ENCODE measurements at regions not wholly inside any gene's neighbourhood (a gene's known extent, or its start where the extent isn't known, plus 50 kb on each side); places are given as distances from the start of the nearest gene placed in this dataset.
A peak's percentile ranks its signal among the peaks of the same experiment; 100 is the strongest.
"Not testable (repeated sequence)": the region's sequence is repeated elsewhere in the genome, so short reads cannot be mapped to it uniquely, and the experiment has no call there.

- H3K27me3 Mint-ChIP-seq (ENCODE audit: unreplicated experiment); H3K27ac Mint-ChIP-seq (ENCODE audit: unreplicated experiment); intact Hi-C loops (cut with micrococcal nuclease; ENCODE audit: unreplicated experiment); H3K36me3 Mint-ChIP-seq (ENCODE audit: insufficient read depth, unreplicated experiment); BruUV-seq (replicated peaks); CTCF ChIA-PET; DNase-seq; H3K4me1 Mint-ChIP-seq (ENCODE audit: low read depth, unreplicated experiment); H3K4me3 Mint-ChIP-seq (ENCODE audit: low read depth, unreplicated experiment): not testable (repeated sequence)
- H3K9me3 Mint-ChIP-seq (ENCODE audit: low read depth, unreplicated experiment), result peaks cover 16% of the 10 kb centered on the region
Observed at GRCh38 chr2:132068407-132068806, 93.3 kb downstream of the ANKRD30BL start.

GRCh38 chr2:132065391-132065790 is 96.4 kb downstream of the ANKRD30BL start:
- H3K27me3 Mint-ChIP-seq (ENCODE audit: unreplicated experiment); CTCF ChIA-PET; intact Hi-C loops (cut with micrococcal nuclease; ENCODE audit: unreplicated experiment); H3K4me3 Mint-ChIP-seq (ENCODE audit: low read depth, unreplicated experiment); BruUV-seq (replicated peaks); H3K4me1 Mint-ChIP-seq (ENCODE audit: low read depth, unreplicated experiment); H3K36me3 Mint-ChIP-seq (ENCODE audit: insufficient read depth, unreplicated experiment); DNase-seq; H3K27ac Mint-ChIP-seq (ENCODE audit: unreplicated experiment): not testable (repeated sequence)
- peaks cover 16% of the 10 kb centered on the region for H3K9me3 Mint-ChIP-seq (ENCODE audit: low read depth, unreplicated experiment)

- DNase-seq; H3K9me3 Mint-ChIP-seq (ENCODE audit: low read depth, unreplicated experiment); H3K4me3 Mint-ChIP-seq (ENCODE audit: low read depth, unreplicated experiment); CTCF ChIA-PET; H3K27ac Mint-ChIP-seq (ENCODE audit: unreplicated experiment); intact Hi-C loops (cut with micrococcal nuclease; ENCODE audit: unreplicated experiment); BruUV-seq (replicated peaks); H3K4me1 Mint-ChIP-seq (ENCODE audit: low read depth, unreplicated experiment): not testable (repeated sequence)
- H3K36me3 Mint-ChIP-seq (ENCODE audit: insufficient read depth, unreplicated experiment), result peaks cover 12% of the 10 kb centered on the region
- peaks cover 68% of the 10 kb centered on the region for H3K27me3 Mint-ChIP-seq (ENCODE audit: unreplicated experiment)
Observed at GRCh38 chr2:132039609-132040236, 122.0 kb downstream of the ANKRD30BL start.

- DNase-seq; CTCF ChIA-PET; H3K4me1 Mint-ChIP-seq (ENCODE audit: low read depth, unreplicated experiment); BruUV-seq (replicated peaks); intact Hi-C loops (cut with micrococcal nuclease; ENCODE audit: unreplicated experiment); H3K9me3 Mint-ChIP-seq (ENCODE audit: low read depth, unreplicated experiment); H3K27ac Mint-ChIP-seq (ENCODE audit: unreplicated experiment): not testable (repeated sequence)
- peak overlapping the region; percentile 74 for H3K4me3 Mint-ChIP-seq (ENCODE audit: low read depth, unreplicated experiment)
- peaks cover 65% of the 10 kb centered on the region for H3K27me3 Mint-ChIP-seq (ENCODE audit: unreplicated experiment)
- peaks cover 12% of the 10 kb centered on the region for H3K36me3 Mint-ChIP-seq (ENCODE audit: insufficient read depth, unreplicated experiment)
Observed at GRCh38 chr2:132038883-132039235, 122.9 kb downstream of the ANKRD30BL start.

GRCh38 chr2:132038179-132038882 is 123.4 kb downstream of the ANKRD30BL start:
- peak; percentile 5 for DNase-seq
- H3K9me3 Mint-ChIP-seq (ENCODE audit: low read depth, unreplicated experiment), result no peaks in the 10 kb centered on the region
- no TSS peak for BruUV-seq (replicated peaks)
- H3K27ac Mint-ChIP-seq (ENCODE audit: unreplicated experiment), result no peak overlapping the region
- CTCF ChIA-PET, result no interaction called here
- peaks cover 12% of the 10 kb centered on the region for H3K36me3 Mint-ChIP-seq (ENCODE audit: insufficient read depth, unreplicated experiment)
- H3K27me3 Mint-ChIP-seq (ENCODE audit: unreplicated experiment), result peaks cover 59% of the 10 kb centered on the region
- intact Hi-C loops (cut with micrococcal nuclease; ENCODE audit: unreplicated experiment), result no loop called here
- peaks cover 7% of the 10 kb centered on the region for H3K4me1 Mint-ChIP-seq (ENCODE audit: low read depth, unreplicated experiment)
- H3K4me3 Mint-ChIP-seq (ENCODE audit: low read depth, unreplicated experiment), result peak overlapping the region; percentile 74
- TF ChIP-seq CTCF (IDR thresholded peaks at IDR 0.05; ENCODE audit: unreplicated experiment), result no peak

- TF ChIP-seq CTCF (IDR thresholded peaks at IDR 0.05; ENCODE audit: unreplicated experiment), result no peak
- CTCF ChIA-PET, result no interaction called here
- H3K9me3 Mint-ChIP-seq (ENCODE audit: low read depth, unreplicated experiment), result no peaks in the 10 kb centered on the region
- peak; percentile 14 for DNase-seq
- peaks cover 12% of the 10 kb centered on the region for H3K36me3 Mint-ChIP-seq (ENCODE audit: insufficient read depth, unreplicated experiment)
- no TSS peak for BruUV-seq (replicated peaks)
- intact Hi-C loops (cut with micrococcal nuclease; ENCODE audit: unreplicated experiment), result no loop called here
- H3K27me3 Mint-ChIP-seq (ENCODE audit: unreplicated experiment), result peaks cover 53% of the 10 kb centered on the region
- peaks cover 7% of the 10 kb centered on the region for H3K4me1 Mint-ChIP-seq (ENCODE audit: low read depth, unreplicated experiment)
- no peak overlapping the region for H3K27ac Mint-ChIP-seq (ENCODE audit: unreplicated experiment)
- peak overlapping the region; percentile 74 for H3K4me3 Mint-ChIP-seq (ENCODE audit: low read depth, unreplicated experiment)
Observed at GRCh38 chr2:132037527-132038178, 124.1 kb downstream of the ANKRD30BL start.
